GM12892 (cell line): ENCODE measurements at regions not wholly inside any gene's neighbourhood (a gene's known extent, or its start where the extent isn't known, plus 50 kb on each side); places are given as distances from the start of the nearest gene placed in this dataset.

Experiments
- POLR2A ChIP-seq: IDR thresholded peaks from 2 replicates; pipeline ENCODE4 v1.6.1; 2011; ENCODE audit warnings: low read depth, low read length, control low read depth
- TAF1 ChIP-seq: IDR thresholded peaks from 2 replicates; pipeline ENCODE4 v1.6.1; 2011; ENCODE audit warnings: low read depth, mild to moderate bottlenecking, control low read depth, low read length, borderline replicate concordance

GRCh38 chr2:111698743-111699554 lies 185.0 kb downstream of the ANAPC1 start:
- TF ChIP-seq POLR2A (no peak), TAF1 (no peak)
